MM.1S (cell line): ENCODE measurements at regions not wholly inside any gene's neighbourhood (a gene's known extent, or its start where the extent isn't known, plus 50 kb on each side); places are given as distances from the start of the nearest gene placed in this dataset.
A peak's percentile ranks its signal among the peaks of the same experiment; 100 is the strongest.

Experiments
- DNase-seq: peaks from one replicate; pipeline ENCODE4 v3.0.0-alpha.2; 2015
- H2AFZ ChIP-seq: fragments of 300-600 bp; sonication (generic); 2 replicates; pipeline ENCODE4 v1.6.0; 2016; ENCODE audit warnings: antibody characterized with exemption, low read length
- H3F3A ChIP-seq: fragments of 300-600 bp; sonication (generic); 2 replicates; pipeline ENCODE4 v1.6.1; 2016; ENCODE audit warnings: mild to moderate bottlenecking, antibody characterized with exemption, low read length, moderate library complexity, mixed read lengths; ENCODE audit not compliant: insufficient read depth
- H3K27ac ChIP-seq: fragments of 300-600 bp; sonication (generic); 2 replicates; pipeline ENCODE4 v1.5.1; 2016; ENCODE audit warnings: mild to moderate bottlenecking, low read length
- H3K27me3 ChIP-seq: fragments of 300-600 bp; sonication (generic); replicated peaks from 2 replicates; pipeline ENCODE4 v1.6.0; 2016; ENCODE audit warnings: low read length; ENCODE audit not compliant: insufficient read depth
- H3K36me3 ChIP-seq: fragments of 300-600 bp; sonication (generic); replicated peaks from 2 replicates; pipeline ENCODE4 v1.6.1; 2016; ENCODE audit warnings: mild to moderate bottlenecking, low read length, mixed read lengths; ENCODE audit not compliant: insufficient read depth
- H3K4me1 ChIP-seq: fragments of 300-600 bp; sonication (generic); 2 replicates; pipeline ENCODE4 v1.6.1; 2016; ENCODE audit warnings: low read length, mixed read lengths
- H3K4me2 ChIP-seq: fragments of 300-600 bp; sonication (generic); 2 replicates; pipeline ENCODE4 v1.6.0; 2016; ENCODE audit warnings: low read depth, low read length
- H3K4me3 ChIP-seq: fragments of 300-600 bp; sonication (generic); 2 replicates; pipeline ENCODE4 v1.5.1; 2016; ENCODE audit warnings: low read length, mixed read lengths
- H3K79me2 ChIP-seq: fragments of 300-600 bp; sonication (generic); 2 replicates; pipeline ENCODE4 v1.6.1; 2016; ENCODE audit warnings: mixed run types, low read length, mixed read lengths
- H3K9ac ChIP-seq: fragments of 300-600 bp; sonication (generic); 2 replicates; pipeline ENCODE4 v1.6.1; 2016; ENCODE audit warnings: low read length, mixed read lengths
- H3K9me2 ChIP-seq: fragments of 300-600 bp; sonication (generic); replicated peaks from 2 replicates; pipeline ENCODE4 v1.6.1; 2016; ENCODE audit warnings: mild to moderate bottlenecking, low read length, mixed read lengths; ENCODE audit not compliant: insufficient read depth
- H3K9me3 ChIP-seq: fragments of 300-600 bp; sonication (generic); replicated peaks from 2 replicates; pipeline ENCODE4 v1.6.1; 2016; ENCODE audit warnings: mild to moderate bottlenecking, low read length, mixed read lengths; ENCODE audit not compliant: insufficient read depth
- H4K20me1 ChIP-seq: fragments of 300-600 bp; sonication (generic); 2 replicates; pipeline ENCODE4 v1.6.1; 2016; ENCODE audit warnings: mild to moderate bottlenecking, low read length, moderate library complexity, mixed read lengths; ENCODE audit not compliant: insufficient read depth
- CTCF ChIP-seq: fragments of 300-600 bp; sonication (generic); IDR thresholded peaks from 2 replicates; pipeline ENCODE4 v1.5.1; 2016; ENCODE audit warnings: antibody characterized with exemption, low read length, mixed read lengths
- EZH2 ChIP-seq: fragments of 300-600 bp; sonication (generic); optimal IDR thresholded peaks from 2 replicates; pipeline ENCODE3; 2017; ENCODE audit warnings: low read depth, mild to moderate bottlenecking, antibody characterized with exemption, low read length, mixed read lengths
- EZH2phosphoT487 ChIP-seq: fragments of 300-600 bp; sonication (generic); IDR thresholded peaks from 2 replicates; pipeline ENCODE4 v1.6.1; 2018; ENCODE audit warnings: antibody characterized with exemption, low read length

GRCh38 chr10:53406532-53406931 is 633.9 kb upstream of the MBL2 start:
- H3K79me2 ChIP-seq: no peaks in the 10 kb centered on the region
- H3F3A ChIP-seq: no peaks in the 10 kb centered on the region
- H3K4me1 ChIP-seq: no peaks in the 10 kb centered on the region
- no peaks in the 10 kb centered on the region for H4K20me1 ChIP-seq
- no peak overlapping the region for H3K27ac ChIP-seq
- H3K9ac ChIP-seq: no peak overlapping the region
- no peaks in the 10 kb centered on the region for H3K27me3 ChIP-seq
- H3K4me2 ChIP-seq: no peak overlapping the region
- no peak overlapping the region for H3K4me3 ChIP-seq
- H3K9me3 ChIP-seq: no peaks in the 10 kb centered on the region
- DNase-seq: no peak
- no peaks in the 10 kb centered on the region for H3K36me3 ChIP-seq
- no peak for TF ChIP-seq CTCF
- TF ChIP-seq EZH2: no peak
- no peak for TF ChIP-seq EZH2phosphoT487
- no peaks in the 10 kb centered on the region for H3K9me2 ChIP-seq
- no peak overlapping the region for H2AFZ ChIP-seq

- peak; percentile 50 for DNase-seq
- H3K9ac ChIP-seq: no peak overlapping the region
- no peaks in the 10 kb centered on the region for H3K4me1 ChIP-seq
- no peak overlapping the region for H3K4me2 ChIP-seq
- no peak overlapping the region for H3K27ac ChIP-seq
- no peak overlapping the region for H3K4me3 ChIP-seq
- no peaks in the 10 kb centered on the region for H3K9me3 ChIP-seq
- TF ChIP-seq EZH2 (no peak), EZH2phosphoT487 (no peak), CTCF (no peak)
- no peaks in the 10 kb centered on the region for H3K27me3 ChIP-seq
- H3K9me2 ChIP-seq: no peaks in the 10 kb centered on the region
- H4K20me1 ChIP-seq: no peaks in the 10 kb centered on the region
- H3F3A ChIP-seq: no peaks in the 10 kb centered on the region
- H3K36me3 ChIP-seq: no peaks in the 10 kb centered on the region
- H2AFZ ChIP-seq: no peak overlapping the region
- no peaks in the 10 kb centered on the region for H3K79me2 ChIP-seq
Observed at GRCh38 chr10:53403688-53404087, 631.1 kb upstream of the MBL2 start.

- TF ChIP-seq EZH2phosphoT487: no peak
- TF ChIP-seq CTCF: no peak
- TF ChIP-seq EZH2: no peak
- no peaks in the 10 kb centered on the region for H3K36me3 ChIP-seq
- no peaks in the 10 kb centered on the region for H4K20me1 ChIP-seq
- no peak overlapping the region for H3K4me2 ChIP-seq
- no peaks in the 10 kb centered on the region for H3F3A ChIP-seq
- no peaks in the 10 kb centered on the region for H3K79me2 ChIP-seq
- DNase-seq: no peak
- no peak overlapping the region for H3K27ac ChIP-seq
- H3K9ac ChIP-seq: no peak overlapping the region
- H3K9me3 ChIP-seq: no peaks in the 10 kb centered on the region
- H3K4me1 ChIP-seq: no peaks in the 10 kb centered on the region
- H3K27me3 ChIP-seq: no peaks in the 10 kb centered on the region
- no peak overlapping the region for H2AFZ ChIP-seq
- no peak overlapping the region for H3K4me3 ChIP-seq
- no peaks in the 10 kb centered on the region for H3K9me2 ChIP-seq
Observed at GRCh38 chr10:53402594-53402993, 630.0 kb upstream of the MBL2 start.
